Fibroblast of skin of left biceps (primary cell): ENCODE measurements at regions not wholly inside any gene's neighbourhood (a gene's known extent, or its start where the extent isn't known, plus 50 kb on each side); places are given as distances from the start of the nearest gene placed in this dataset.

Source experiments
- DNase-seq, 2 experiments: peaks; one replicate each; pipeline ENCODE4 v3.0.0-alpha.2; 2013; ENCODE audit warnings: low read depth in 2 of 2

GRCh38 chr12:92496790-92497189 is 206.0 kb upstream of the PLEKHG7 start:
- DNase-seq: no peak

GRCh38 chr12:92495108-92495507 is 207.7 kb upstream of the PLEKHG7 start:
- DNase-seq: no peak

GRCh38 chr12:92493816-92494215 is 209.0 kb upstream of the PLEKHG7 start:
- DNase-seq: no peak

GRCh38 chr12:92492995-92493394 is 209.8 kb upstream of the PLEKHG7 start:
- no peak for DNase-seq

GRCh38 chr12:92492291-92492690 is 210.5 kb upstream of the PLEKHG7 start:
- no peak for DNase-seq

GRCh38 chr12:92489781-92490180 is 213.0 kb upstream of the PLEKHG7 start:
- DNase-seq: no peak

- no peak for DNase-seq
Observed at GRCh38 chr12:92488735-92489134, 214.1 kb upstream of the PLEKHG7 start.

GRCh38 chr12:92487138-92487485 is 215.7 kb upstream of the PLEKHG7 start:
- no peak for DNase-seq

GRCh38 chr12:92486443-92487137 is 216.2 kb upstream of the PLEKHG7 start:
- DNase-seq: no peak

GRCh38 chr12:92485351-92486348 is 217.1 kb upstream of the PLEKHG7 start:
- no peak for DNase-seq

- no peak for DNase-seq
Observed at GRCh38 chr12:92482599-92482998, 220.2 kb upstream of the PLEKHG7 start.

- no peak for DNase-seq
Observed at GRCh38 chr12:92481066-92481465, 221.7 kb upstream of the PLEKHG7 start.

- DNase-seq: no peak
Observed at GRCh38 chr12:92478692-92479091, 224.1 kb upstream of the PLEKHG7 start.

GRCh38 chr12:92476844-92477243 is 225.9 kb upstream of the PLEKHG7 start:
- no peak for DNase-seq

GRCh38 chr12:92473564-92473963 is 229.2 kb upstream of the PLEKHG7 start:
- DNase-seq: no peak

- DNase-seq: no peak
Observed at GRCh38 chr12:92472201-92472600, 230.6 kb upstream of the PLEKHG7 start.

- no peak for DNase-seq
Observed at GRCh38 chr12:92471551-92471950, 231.2 kb upstream of the PLEKHG7 start.

- DNase-seq: no peak
Observed at GRCh38 chr12:92470608-92471021, 232.2 kb upstream of the PLEKHG7 start.

GRCh38 chr12:92469837-92470236 is 233.0 kb upstream of the PLEKHG7 start:
- DNase-seq: no peak

GRCh38 chr12:92468358-92469020 is 234.3 kb upstream of the PLEKHG7 start:
- no peak for DNase-seq

- DNase-seq: no peak
Observed at GRCh38 chr12:92467886-92468285, 234.9 kb upstream of the PLEKHG7 start.
